ENCODE measurements at regions not wholly inside any gene's neighbourhood (a gene's known extent, or its start where the extent isn't known, plus 50 kb on each side); places are given as distances from the start of the nearest gene placed in this dataset.

DNA sequence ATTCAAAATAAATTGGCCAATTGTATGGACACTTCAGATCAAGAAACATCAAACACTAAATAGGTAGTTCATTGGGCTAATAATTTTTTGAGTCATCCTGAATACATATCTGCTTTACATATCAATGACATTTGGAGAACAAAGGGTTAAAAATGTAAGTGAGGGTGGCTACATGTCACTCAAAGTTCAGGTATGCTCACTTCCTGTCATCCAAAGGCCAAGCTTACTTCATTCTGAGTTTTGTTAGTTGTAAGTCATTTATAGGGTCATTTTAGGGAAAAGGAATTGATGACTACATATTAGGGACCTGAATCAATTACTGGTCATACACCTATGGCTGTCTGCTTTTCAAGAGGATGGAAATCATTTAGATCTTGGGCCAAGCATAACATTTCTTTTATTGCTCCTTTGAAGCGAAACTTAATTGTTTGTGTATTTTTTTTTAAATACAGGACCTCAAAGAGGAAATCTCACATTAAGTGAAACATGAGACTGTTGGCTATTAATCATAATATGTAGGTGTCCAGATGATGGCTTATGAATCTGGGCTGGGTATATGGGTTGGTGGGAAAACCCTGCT, 119.2 kb upstream of the LEF1 start:
- no peak overlapping the region for H3K4me3 Mint-ChIP-seq
- H3K4me1 Mint-ChIP-seq: no peaks in the 10 kb centered on the region
- H3K9me3 ChIP-seq (ENCODE audit: control extremely low read depth in 1 of 3, control insufficient read depth in 2 of 3, insufficient read depth in 1 of 3, low read length in 2 of 3): no peaks in the 10 kb centered on the region
- intact Hi-C loops (cut with micrococcal nuclease): no loop called here
- H3K27ac ChIP-seq (ENCODE audit: low read length in 2 of 2): no peak overlapping the region
- no CpG with 5 or more reads among the region's 1 CpG for WGBS (ENCODE audit: insufficient coverage)
- no peak overlapping the region for H3K4me3 ChIP-seq (ENCODE audit: control extremely low read depth in 1 of 5, extremely low read depth in 1 of 5, insufficient read depth in 1 of 5, low read depth in 2 of 5, low read length in 4 of 5)
- no peaks in the 10 kb centered on the region for H3K79me2 ChIP-seq (ENCODE audit: control insufficient read depth, insufficient read depth, low read length)
- H3K27me3 ChIP-seq (replicated peaks in 1 of 4; ENCODE audit: control extremely low read depth in 1 of 4, control insufficient read depth in 3 of 4, insufficient read depth in 4 of 4, low read length in 3 of 4): no peaks in the 10 kb centered on the region
- H3K9ac ChIP-seq (ENCODE audit: low read length): no peak overlapping the region
- no peak overlapping the region for H2AFZ ChIP-seq (ENCODE audit: insufficient read depth, low read depth, low read length, poor library complexity, severe bottlenecking)
- no peaks in the 10 kb centered on the region for H3K4me1 ChIP-seq (ENCODE audit: control insufficient read depth in 2 of 2, insufficient read depth in 2 of 2, low read length in 2 of 2)
- no peaks in the 10 kb centered on the region for H3K9me3 Mint-ChIP-seq (ENCODE audit: insufficient read depth)
- no peak for DNase-seq
- no peak overlapping the region for H3K27ac Mint-ChIP-seq
- H3K27me3 Mint-ChIP-seq: no peaks in the 10 kb centered on the region
- ChIA-PET CTCF (no interaction called here), POLR2A (no interaction called here)
- TF ChIP-seq, protein P1, sequence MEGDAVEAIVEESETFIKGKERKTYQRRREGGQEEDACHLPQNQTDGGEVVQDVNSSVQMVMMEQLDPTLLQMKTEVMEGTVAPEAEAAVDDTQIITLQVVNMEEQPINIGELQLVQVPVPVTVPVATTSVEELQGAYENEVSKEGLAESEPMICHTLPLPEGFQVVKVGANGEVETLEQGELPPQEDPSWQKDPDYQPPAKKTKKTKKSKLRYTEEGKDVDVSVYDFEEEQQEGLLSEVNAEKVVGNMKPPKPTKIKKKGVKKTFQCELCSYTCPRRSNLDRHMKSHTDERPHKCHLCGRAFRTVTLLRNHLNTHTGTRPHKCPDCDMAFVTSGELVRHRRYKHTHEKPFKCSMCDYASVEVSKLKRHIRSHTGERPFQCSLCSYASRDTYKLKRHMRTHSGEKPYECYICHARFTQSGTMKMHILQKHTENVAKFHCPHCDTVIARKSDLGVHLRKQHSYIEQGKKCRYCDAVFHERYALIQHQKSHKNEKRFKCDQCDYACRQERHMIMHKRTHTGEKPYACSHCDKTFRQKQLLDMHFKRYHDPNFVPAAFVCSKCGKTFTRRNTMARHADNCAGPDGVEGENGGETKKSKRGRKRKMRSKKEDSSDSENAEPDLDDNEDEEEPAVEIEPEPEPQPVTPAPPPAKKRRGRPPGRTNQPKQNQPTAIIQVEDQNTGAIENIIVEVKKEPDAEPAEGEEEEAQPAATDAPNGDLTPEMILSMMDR (IDR thresholded peaks at IDR 0.05): no peak
- no peak for TF ChIP-seq EZH2 (IDR thresholded peaks at IDR 0.05; ENCODE audit: borderline replicate concordance, insufficient read depth, low read depth, low read length, poor library complexity, severe bottlenecking)
- no peak for ATAC-seq (ENCODE audit: low read depth)
- no peak overlapping the region for H3K4me2 ChIP-seq (replicated peaks; ENCODE audit: low read depth, low read length, poor library complexity, severe bottlenecking)
- H4K20me1 ChIP-seq (ENCODE audit: control insufficient read depth, insufficient read depth, low read length, poor library complexity, severe bottlenecking): no peaks in the 10 kb centered on the region
- H3K36me3 ChIP-seq (replicated peaks in 1 of 2; ENCODE audit: control extremely low read depth in 1 of 2, control insufficient read depth in 1 of 2, extremely low read depth in 1 of 2, insufficient read depth in 2 of 2, low read length in 1 of 2): no peaks in the 10 kb centered on the region

DNA sequence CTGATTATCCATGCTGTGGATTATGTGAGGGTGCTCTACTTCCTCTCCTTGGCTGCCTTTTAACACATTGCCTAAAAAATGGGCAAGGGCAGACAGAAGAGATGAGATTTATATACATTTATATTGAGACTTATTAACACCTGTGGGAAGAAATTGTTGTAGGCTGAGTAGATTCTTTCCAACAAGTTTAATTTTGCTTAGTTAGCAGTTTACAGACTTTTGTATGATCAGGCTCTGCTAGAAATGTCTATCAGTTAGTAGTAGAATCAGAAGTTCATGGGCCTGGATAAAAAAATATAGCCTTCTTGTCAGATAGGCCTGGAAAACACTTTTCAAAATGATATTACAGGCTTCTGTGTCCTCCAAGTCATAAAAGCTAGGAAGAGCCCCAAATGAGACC, 111.3 kb upstream of the LEF1 start:
- no peak overlapping the region for H3K4me3 Mint-ChIP-seq
- intact Hi-C loops (cut with micrococcal nuclease): no loop called here
- H3K9ac ChIP-seq (ENCODE audit: low read length): no peak overlapping the region
- CTCF ChIA-PET: no interaction called here
- H3K27me3 Mint-ChIP-seq: no peaks in the 10 kb centered on the region
- peaks cover 0 to 1% (median 0%) of the 10 kb centered on the region in 3 donors for H3K9me3 ChIP-seq (ENCODE audit: control extremely low read depth in 1 of 3, control insufficient read depth in 2 of 3, insufficient read depth in 1 of 3, low read length in 2 of 3)
- DNase-seq (no peak), ATAC-seq (ENCODE audit: low read depth) (no peak)
- no peak overlapping the region for H3K27ac Mint-ChIP-seq
- H3K79me2 ChIP-seq (ENCODE audit: control insufficient read depth, insufficient read depth, low read length): no peaks in the 10 kb centered on the region
- H3K4me1 Mint-ChIP-seq: no peaks in the 10 kb centered on the region
- no peaks in the 10 kb centered on the region for H3K36me3 ChIP-seq (replicated peaks in 1 of 2; ENCODE audit: control extremely low read depth in 1 of 2, control insufficient read depth in 1 of 2, extremely low read depth in 1 of 2, insufficient read depth in 2 of 2, low read length in 1 of 2)
- POLR2A ChIA-PET: no interaction called here
- no peak overlapping the region for H2AFZ ChIP-seq (ENCODE audit: insufficient read depth, low read depth, low read length, poor library complexity, severe bottlenecking)
- no peak overlapping the region for H3K4me3 ChIP-seq (ENCODE audit: control extremely low read depth in 1 of 5, extremely low read depth in 1 of 5, insufficient read depth in 1 of 5, low read depth in 2 of 5, low read length in 4 of 5)
- no peaks in the 10 kb centered on the region for H3K9me3 Mint-ChIP-seq (ENCODE audit: insufficient read depth)
- TF ChIP-seq EZH2 (IDR thresholded peaks at IDR 0.05; ENCODE audit: borderline replicate concordance, insufficient read depth, low read depth, low read length, poor library complexity, severe bottlenecking): no peak
- TF ChIP-seq, protein P1 (IDR thresholded peaks at IDR 0.05): no peak
- H3K4me1 ChIP-seq (ENCODE audit: control insufficient read depth in 2 of 2, insufficient read depth in 2 of 2, low read length in 2 of 2): no peaks in the 10 kb centered on the region
- no peaks in the 10 kb centered on the region for H4K20me1 ChIP-seq (ENCODE audit: control insufficient read depth, insufficient read depth, low read length, poor library complexity, severe bottlenecking)
- no peak overlapping the region for H3K27ac ChIP-seq (ENCODE audit: low read length in 2 of 2)
- no peaks in the 10 kb centered on the region for H3K27me3 ChIP-seq (replicated peaks in 1 of 4; ENCODE audit: control extremely low read depth in 1 of 4, control insufficient read depth in 3 of 4, insufficient read depth in 4 of 4, low read length in 3 of 4)
- H3K4me2 ChIP-seq (replicated peaks; ENCODE audit: low read depth, low read length, poor library complexity, severe bottlenecking): no peak overlapping the region

All from B cell (primary cell).